SH-SY5Y (cell line): ENCODE measurements at regions not wholly inside any gene's neighbourhood (a gene's known extent, or its start where the extent isn't known, plus 50 kb on each side); places are given as distances from the start of the nearest gene placed in this dataset.

Experiments
- GATA2 ChIP-seq: IDR thresholded peaks from 2 replicates; pipeline ENCODE4 v1.6.1; 2011; ENCODE audit warnings: mild to moderate bottlenecking, low read depth, low read length
- GATA3 ChIP-seq: IDR thresholded peaks from 2 replicates; pipeline ENCODE4 v1.6.1; 2011; ENCODE audit warnings: low read depth, mild to moderate bottlenecking, low read length, moderate library complexity

DNA sequence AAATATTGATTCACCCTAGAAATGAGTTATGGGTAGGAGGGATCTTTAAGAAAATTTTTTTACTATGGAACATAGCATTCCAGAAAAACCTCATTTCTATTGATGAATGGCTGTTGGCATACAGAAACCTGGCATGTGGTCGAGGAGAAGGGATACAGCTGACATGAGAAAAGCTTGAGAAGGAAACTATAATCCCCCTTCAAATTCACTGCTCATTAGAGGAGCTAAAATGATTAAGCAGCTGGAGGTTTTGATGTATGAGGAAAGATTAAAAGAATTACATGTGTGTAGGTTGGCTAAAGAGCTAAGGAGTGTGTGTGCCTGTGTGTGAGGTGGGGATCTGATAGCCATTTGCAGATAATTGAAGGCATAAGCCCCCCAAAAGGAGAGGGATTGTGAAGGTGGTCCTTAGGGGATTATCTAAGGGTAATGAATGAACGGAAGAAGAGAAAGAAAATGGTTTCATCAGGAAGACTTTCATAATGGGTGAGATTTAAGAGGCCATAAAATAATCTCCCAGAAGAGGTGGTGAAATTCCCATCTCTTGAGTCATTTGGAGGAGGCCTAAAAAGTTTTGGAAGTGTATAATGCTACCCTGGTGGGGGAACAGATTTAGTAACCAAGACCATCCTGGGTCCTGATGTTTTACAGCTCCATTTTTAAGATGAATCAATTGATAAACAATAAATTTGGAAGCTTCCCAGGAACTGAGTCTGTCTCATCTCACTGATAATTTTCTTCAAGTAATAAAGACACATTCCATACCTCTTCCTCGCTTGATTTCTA lies 272.0 kb upstream of the HAND2 start:
- TF ChIP-seq GATA3 (no peak), GATA2 (no peak)
